ENCODE measurements at regions not wholly inside any gene's neighbourhood (a gene's known extent, or its start where the extent isn't known, plus 50 kb on each side); places are given as distances from the start of the nearest gene placed in this dataset.

- TF ChIP-seq, protein P1, sequence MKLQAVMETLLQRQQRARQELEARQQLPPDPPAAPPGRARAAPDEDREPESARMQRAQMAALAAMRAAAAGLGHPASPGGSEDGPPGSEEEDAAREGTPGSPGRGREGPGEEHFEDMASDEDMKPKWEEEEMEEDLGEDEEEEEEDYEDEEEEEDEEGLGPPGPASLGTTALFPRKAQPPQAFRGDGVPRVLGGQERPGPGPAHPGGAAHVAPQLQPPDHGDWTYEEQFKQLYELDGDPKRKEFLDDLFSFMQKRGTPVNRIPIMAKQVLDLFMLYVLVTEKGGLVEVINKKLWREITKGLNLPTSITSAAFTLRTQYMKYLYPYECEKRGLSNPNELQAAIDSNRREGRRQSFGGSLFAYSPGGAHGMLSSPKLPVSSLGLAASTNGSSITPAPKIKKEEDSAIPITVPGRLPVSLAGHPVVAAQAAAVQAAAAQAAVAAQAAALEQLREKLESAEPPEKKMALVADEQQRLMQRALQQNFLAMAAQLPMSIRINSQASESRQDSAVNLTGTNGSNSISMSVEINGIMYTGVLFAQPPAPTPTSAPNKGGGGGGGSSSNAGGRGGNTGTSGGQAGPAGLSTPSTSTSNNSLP (IDR thresholded peaks at IDR 0.05; ENCODE audit: borderline replicate concordance, low read depth, low read length), result no peak
- TF ChIP-seq RBM39 (optimal IDR thresholded peaks at IDR 0.05; ENCODE audit: low read depth, low read length), result peak; percentile 16
- TF ChIP-seq KLF16 (IDR thresholded peaks at IDR 0.05), result no peak
Measured at GRCh38 chr22:22397875-22398524, 110.5 kb downstream of the ZNF280B start (continued).

- H2AFZ ChIP-seq (ENCODE audit: low read depth, low read length), result no peak overlapping the region
- no peak for FAIRE-seq
- no TSS peak for BruUV-seq (replicated peaks)
- no peak overlapping the region; a peak in 1 of 4 replicates for H3K9ac ChIP-seq (ENCODE audit: insufficient read depth in 1 of 2, low read depth in 2 of 2, low read length in 2 of 2)
- peaks cover 0 to 38% of the 10 kb centered on the region in 2 experiments; a peak in 3 of 5 replicates for H3K27me3 ChIP-seq (ENCODE audit: control insufficient read depth in 2 of 2, insufficient read depth in 2 of 2, low read length in 2 of 2)
- in situ Hi-C loops (cut with MboI) (no loop called here), intact Hi-C loops (cut with micrococcal nuclease) (no loop called here)
- H3K4me1 ChIP-seq (replicated peaks in 1 of 2; ENCODE audit: control insufficient read depth in 2 of 2, insufficient read depth in 2 of 2, low read length in 2 of 2), result no peaks in the 10 kb centered on the region
- peak in 2 of 4 experiments; percentile 34 to 36 for DNase-seq (ENCODE audit: extremely low read depth in 1 of 4, low spot score in 3 of 4)
- H3K4me3 ChIP-seq, result no peak overlapping the region
- ChIA-PET POLR2A (interaction anchor here (0.6 to 2.7 kb wide), 15 partner anchors 10 to 396 kb away, joined by 3 to 21 read pairs (median 3); no protein-coding TSS in a partner anchor), CTCF (ENCODE audit: low intra/inter-chr PET ratio) (no interaction called here)
- ATAC-seq, result no peak; the same call in 2 of the 3 replicates
- H3K4me2 ChIP-seq (ENCODE audit: insufficient read depth, low read length), result no peak overlapping the region
- H3K79me2 ChIP-seq (ENCODE audit: control insufficient read depth, insufficient read depth, low read length), result no peaks in the 10 kb centered on the region
- peaks cover 4% of the 10 kb centered on the region for H3K9me1 ChIP-seq (ENCODE audit: control insufficient read depth, insufficient read depth, low read length)
- no peak overlapping the region for H3K27ac ChIP-seq (ENCODE audit: extremely low read depth, low read depth, low read length)
- H4K20me1 ChIP-seq (replicated peaks; ENCODE audit: control insufficient read depth, insufficient read depth, low read length), result 0 out of 2 replicates have a peak, but pooled peaks cover 11% of the 10 kb centered on the region
- H3K9me3 ChIP-seq (replicated peaks; ENCODE audit: control insufficient read depth, insufficient read depth, low read depth, low read length), result no peaks in the 10 kb centered on the region
- under 1% methylated on average over 5 of the region's 5 CpGs for WGBS (ENCODE audit: insufficient coverage, low coverage, missing lambda C conversion rate)
- H3K36me3 ChIP-seq (ENCODE audit: control insufficient read depth, insufficient read depth, low read length), result no peaks in the 10 kb centered on the region
- TF ChIP-seq, protein P2, sequence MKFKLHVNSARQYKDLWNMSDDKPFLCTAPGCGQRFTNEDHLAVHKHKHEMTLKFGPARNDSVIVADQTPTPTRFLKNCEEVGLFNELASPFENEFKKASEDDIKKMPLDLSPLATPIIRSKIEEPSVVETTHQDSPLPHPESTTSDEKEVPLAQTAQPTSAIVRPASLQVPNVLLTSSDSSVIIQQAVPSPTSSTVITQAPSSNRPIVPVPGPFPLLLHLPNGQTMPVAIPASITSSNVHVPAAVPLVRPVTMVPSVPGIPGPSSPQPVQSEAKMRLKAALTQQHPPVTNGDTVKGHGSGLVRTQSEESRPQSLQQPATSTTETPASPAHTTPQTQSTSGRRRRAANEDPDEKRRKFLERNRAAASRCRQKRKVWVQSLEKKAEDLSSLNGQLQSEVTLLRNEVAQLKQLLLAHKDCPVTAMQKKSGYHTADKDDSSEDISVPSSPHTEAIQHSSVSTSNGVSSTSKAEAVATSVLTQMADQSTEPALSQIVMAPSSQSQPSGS (CRISPR knock-in tag; IDR thresholded peaks at IDR 0.05), result peak; percentile 54; the same call in 1 of the 2 replicates
- TF ChIP-seq, protein P3, sequence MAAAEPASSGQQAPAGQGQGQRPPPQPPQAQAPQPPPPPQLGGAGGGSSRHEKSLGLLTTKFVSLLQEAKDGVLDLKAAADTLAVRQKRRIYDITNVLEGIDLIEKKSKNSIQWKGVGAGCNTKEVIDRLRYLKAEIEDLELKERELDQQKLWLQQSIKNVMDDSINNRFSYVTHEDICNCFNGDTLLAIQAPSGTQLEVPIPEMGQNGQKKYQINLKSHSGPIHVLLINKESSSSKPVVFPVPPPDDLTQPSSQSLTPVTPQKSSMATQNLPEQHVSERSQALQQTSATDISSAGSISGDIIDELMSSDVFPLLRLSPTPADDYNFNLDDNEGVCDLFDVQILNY (CRISPR knock-in tag; IDR thresholded peaks at IDR 0.05), result 0 out of 2 replicates have a peak, but pooled peaks have one; percentile 26
- peak; percentile 1; the same call in 1 of the 2 replicates for TF ChIP-seq PRMT5 (CRISPR knock-in tag; IDR thresholded peaks at IDR 0.05)
- TF ChIP-seq, protein P4, sequence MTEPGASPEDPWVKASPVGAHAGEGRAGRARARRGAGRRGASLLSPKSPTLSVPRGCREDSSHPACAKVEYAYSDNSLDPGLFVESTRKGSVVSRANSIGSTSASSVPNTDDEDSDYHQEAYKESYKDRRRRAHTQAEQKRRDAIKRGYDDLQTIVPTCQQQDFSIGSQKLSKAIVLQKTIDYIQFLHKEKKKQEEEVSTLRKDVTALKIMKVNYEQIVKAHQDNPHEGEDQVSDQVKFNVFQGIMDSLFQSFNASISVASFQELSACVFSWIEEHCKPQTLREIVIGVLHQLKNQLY (CRISPR knock-in tag; conservative IDR thresholded peaks at IDR 0.05), result 0 out of 4 replicates have a peak, but pooled peaks of 1 of the 2 experiments have one; percentile 22
- 0 out of 2 replicates have a peak, but pooled peaks have one; percentile 27 for TF ChIP-seq ZBTB1 (CRISPR knock-in tag; IDR thresholded peaks at IDR 0.05; ENCODE audit: borderline replicate concordance, low read depth)
- TF ChIP-seq, protein P5, sequence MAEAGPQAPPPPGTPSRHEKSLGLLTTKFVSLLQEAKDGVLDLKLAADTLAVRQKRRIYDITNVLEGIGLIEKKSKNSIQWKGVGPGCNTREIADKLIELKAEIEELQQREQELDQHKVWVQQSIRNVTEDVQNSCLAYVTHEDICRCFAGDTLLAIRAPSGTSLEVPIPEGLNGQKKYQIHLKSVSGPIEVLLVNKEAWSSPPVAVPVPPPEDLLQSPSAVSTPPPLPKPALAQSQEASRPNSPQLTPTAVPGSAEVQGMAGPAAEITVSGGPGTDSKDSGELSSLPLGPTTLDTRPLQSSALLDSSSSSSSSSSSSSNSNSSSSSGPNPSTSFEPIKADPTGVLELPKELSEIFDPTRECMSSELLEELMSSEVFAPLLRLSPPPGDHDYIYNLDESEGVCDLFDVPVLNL (CRISPR knock-in tag; IDR thresholded peaks at IDR 0.05; ENCODE audit: low read depth), result peak; percentile 50; the same call in 1 of the 2 replicates
- TF ChIP-seq NUFIP1 (IDR thresholded peaks at IDR 0.05; ENCODE audit: partially characterized antibody), result no peak
Measured at GRCh38 chr22:22398530-22399327, 109.8 kb downstream of the ZNF280B start.
